ENCODE measurements at regions not wholly inside any gene's neighbourhood (a gene's known extent, or its start where the extent isn't known, plus 50 kb on each side); places are given as distances from the start of the nearest gene placed in this dataset.

DNA sequence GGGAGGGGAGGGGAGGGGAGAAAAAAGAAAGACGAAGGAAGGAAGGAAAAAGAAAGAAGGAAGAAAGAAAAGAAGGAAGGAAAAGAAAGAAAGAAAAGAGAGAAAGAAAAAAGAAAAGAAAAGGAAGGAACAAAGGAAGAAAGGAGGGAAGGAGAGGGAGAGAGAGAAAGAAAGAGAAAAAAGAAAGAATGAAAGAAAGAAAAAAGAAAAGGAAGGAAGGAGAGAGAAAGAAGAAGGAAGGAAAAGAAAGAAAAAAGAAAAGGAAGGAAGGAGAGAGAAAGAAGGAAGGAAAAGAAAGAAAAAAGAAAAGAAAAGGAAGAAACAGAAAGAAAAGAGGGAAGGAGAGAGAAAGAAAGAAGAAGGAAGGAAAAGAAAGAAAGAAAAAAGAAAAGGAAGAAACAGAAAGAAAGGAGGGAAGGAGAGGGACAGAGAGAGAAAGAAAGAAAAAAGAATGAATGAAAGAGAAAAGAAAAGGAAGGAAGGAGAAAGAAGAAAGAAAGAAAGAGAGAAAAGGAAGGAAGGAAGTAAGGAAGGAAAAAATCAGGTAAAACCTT is 225.3 kb downstream of the TPBG start:
- no TSS peak for BruUV-seq (replicated peaks)
- intact Hi-C loops (cut with micrococcal nuclease; ENCODE audit: unreplicated experiment) (loop anchor here (5.0 kb wide), 1 partner anchor 317 kb away; no protein-coding TSS in a partner anchor), in situ Hi-C loops (cut with HindIII; ENCODE audit: low pct_unique_long_range_greater_than_20kb, low sequenced_read_pairs) (no loop called here)
- no peaks in the 10 kb centered on the region for H3K36me3 ChIP-seq (ENCODE audit: control insufficient read depth, insufficient read depth, low read length)
- H3K9me3 ChIP-seq (ENCODE audit: control insufficient read depth, insufficient read depth, low read depth, low read length), result no peaks in the 10 kb centered on the region
- H3K27ac ChIP-seq (ENCODE audit: low read length), result no peak overlapping the region
- ChIA-PET CTCF (no interaction called here), POLR2A (no interaction called here)
- no peak for DNase-seq (ENCODE audit: low read depth, low spot score)
- no peak overlapping the region for H3K4me3 ChIP-seq (ENCODE audit: low read depth in 2 of 2, low read length in 2 of 2)
- ATAC-seq, result no peak
- no peaks in the 10 kb centered on the region; the same call in 1 of the 2 replicates for H3K4me1 ChIP-seq (ENCODE audit: control insufficient read depth, insufficient read depth, low read length)
- H3K27me3 ChIP-seq (ENCODE audit: control insufficient read depth, insufficient read depth, low read length), result no peaks in the 10 kb centered on the region
- TF ChIP-seq, protein P1, sequence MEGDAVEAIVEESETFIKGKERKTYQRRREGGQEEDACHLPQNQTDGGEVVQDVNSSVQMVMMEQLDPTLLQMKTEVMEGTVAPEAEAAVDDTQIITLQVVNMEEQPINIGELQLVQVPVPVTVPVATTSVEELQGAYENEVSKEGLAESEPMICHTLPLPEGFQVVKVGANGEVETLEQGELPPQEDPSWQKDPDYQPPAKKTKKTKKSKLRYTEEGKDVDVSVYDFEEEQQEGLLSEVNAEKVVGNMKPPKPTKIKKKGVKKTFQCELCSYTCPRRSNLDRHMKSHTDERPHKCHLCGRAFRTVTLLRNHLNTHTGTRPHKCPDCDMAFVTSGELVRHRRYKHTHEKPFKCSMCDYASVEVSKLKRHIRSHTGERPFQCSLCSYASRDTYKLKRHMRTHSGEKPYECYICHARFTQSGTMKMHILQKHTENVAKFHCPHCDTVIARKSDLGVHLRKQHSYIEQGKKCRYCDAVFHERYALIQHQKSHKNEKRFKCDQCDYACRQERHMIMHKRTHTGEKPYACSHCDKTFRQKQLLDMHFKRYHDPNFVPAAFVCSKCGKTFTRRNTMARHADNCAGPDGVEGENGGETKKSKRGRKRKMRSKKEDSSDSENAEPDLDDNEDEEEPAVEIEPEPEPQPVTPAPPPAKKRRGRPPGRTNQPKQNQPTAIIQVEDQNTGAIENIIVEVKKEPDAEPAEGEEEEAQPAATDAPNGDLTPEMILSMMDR (IDR thresholded peaks at IDR 0.05), result no peak
- TF ChIP-seq, protein P2, sequence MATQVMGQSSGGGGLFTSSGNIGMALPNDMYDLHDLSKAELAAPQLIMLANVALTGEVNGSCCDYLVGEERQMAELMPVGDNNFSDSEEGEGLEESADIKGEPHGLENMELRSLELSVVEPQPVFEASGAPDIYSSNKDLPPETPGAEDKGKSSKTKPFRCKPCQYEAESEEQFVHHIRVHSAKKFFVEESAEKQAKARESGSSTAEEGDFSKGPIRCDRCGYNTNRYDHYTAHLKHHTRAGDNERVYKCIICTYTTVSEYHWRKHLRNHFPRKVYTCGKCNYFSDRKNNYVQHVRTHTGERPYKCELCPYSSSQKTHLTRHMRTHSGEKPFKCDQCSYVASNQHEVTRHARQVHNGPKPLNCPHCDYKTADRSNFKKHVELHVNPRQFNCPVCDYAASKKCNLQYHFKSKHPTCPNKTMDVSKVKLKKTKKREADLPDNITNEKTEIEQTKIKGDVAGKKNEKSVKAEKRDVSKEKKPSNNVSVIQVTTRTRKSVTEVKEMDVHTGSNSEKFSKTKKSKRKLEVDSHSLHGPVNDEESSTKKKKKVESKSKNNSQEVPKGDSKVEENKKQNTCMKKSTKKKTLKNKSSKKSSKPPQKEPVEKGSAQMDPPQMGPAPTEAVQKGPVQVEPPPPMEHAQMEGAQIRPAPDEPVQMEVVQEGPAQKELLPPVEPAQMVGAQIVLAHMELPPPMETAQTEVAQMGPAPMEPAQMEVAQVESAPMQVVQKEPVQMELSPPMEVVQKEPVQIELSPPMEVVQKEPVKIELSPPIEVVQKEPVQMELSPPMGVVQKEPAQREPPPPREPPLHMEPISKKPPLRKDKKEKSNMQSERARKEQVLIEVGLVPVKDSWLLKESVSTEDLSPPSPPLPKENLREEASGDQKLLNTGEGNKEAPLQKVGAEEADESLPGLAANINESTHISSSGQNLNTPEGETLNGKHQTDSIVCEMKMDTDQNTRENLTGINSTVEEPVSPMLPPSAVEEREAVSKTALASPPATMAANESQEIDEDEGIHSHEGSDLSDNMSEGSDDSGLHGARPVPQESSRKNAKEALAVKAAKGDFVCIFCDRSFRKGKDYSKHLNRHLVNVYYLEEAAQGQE (IDR thresholded peaks at IDR 0.05; ENCODE audit: insufficient read depth in 1 of 2, low read depth in 2 of 2, low read length in 1 of 2), result no peak
- no peak for TF ChIP-seq SIN3A (IDR thresholded peaks at IDR 0.05; ENCODE audit: borderline replicate concordance, insufficient read depth, low read depth, low read length)
- no peak for TF ChIP-seq TCF7L2 (IDR thresholded peaks at IDR 0.05; ENCODE audit: low read depth, low read length)
- no peak for TF ChIP-seq POLR2AphosphoS5 (IDR thresholded peaks at IDR 0.05; ENCODE audit: low read depth, low read length)

DNA sequence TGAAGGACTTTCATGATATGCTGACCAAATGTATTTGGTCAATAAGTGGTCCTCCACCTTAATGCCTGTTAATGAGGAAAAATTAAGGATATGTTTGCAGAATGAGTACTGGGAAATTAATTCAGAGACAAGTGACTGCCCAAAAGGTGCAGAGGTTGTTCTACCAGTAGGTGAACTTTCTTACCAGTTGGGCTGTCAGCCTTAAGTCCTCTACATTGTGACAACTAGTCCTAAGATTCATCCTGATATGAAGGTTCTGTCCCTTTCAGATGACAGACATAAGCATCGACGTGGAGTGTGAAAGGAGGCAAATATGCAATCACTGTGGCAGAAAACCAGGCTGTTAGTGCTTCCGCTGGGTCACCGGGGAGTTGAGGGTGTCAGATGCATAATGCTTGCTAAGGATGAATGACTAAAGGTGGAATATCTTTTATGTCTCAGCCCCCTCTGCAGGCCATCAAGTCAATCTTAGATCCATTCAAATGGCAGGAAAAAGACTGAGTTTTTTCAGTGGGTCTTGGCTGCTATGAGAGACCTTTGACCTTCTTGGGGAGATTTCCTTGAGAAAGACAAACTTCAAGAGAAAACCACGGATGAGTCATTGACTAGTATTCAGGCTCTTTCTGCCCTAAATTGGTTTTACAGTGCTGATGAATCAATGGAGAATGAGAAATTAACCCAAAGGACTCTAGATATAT is 226.0 kb downstream of the TPBG start:
- H3K4me3 ChIP-seq (ENCODE audit: low read depth in 2 of 2, low read length in 2 of 2), result no peak overlapping the region
- H3K27ac ChIP-seq (ENCODE audit: low read length), result no peak overlapping the region
- H3K36me3 ChIP-seq (ENCODE audit: control insufficient read depth, insufficient read depth, low read length), result no peaks in the 10 kb centered on the region
- intact Hi-C loops (cut with micrococcal nuclease; ENCODE audit: unreplicated experiment), result loop anchor here (5.0 to 10.0 kb wide), 2 partner anchors 225 to 317 kb away; partner anchors contain the start of gene TPBG
- H3K27me3 ChIP-seq (ENCODE audit: control insufficient read depth, insufficient read depth, low read length), result no peaks in the 10 kb centered on the region
- no peak for TF ChIP-seq SIN3A (IDR thresholded peaks at IDR 0.05; ENCODE audit: borderline replicate concordance, insufficient read depth, low read depth, low read length)
- TF ChIP-seq, protein P1 (IDR thresholded peaks at IDR 0.05), result peak; percentile 39; the same call in 1 of the 2 replicates
- TF ChIP-seq TCF7L2 (IDR thresholded peaks at IDR 0.05; ENCODE audit: low read depth, low read length), result no peak
- ChIA-PET CTCF (no interaction called here), POLR2A (no interaction called here)
- no TSS peak for BruUV-seq (replicated peaks)
- DNase-seq (ENCODE audit: low read depth, low spot score), result no peak
- peak; percentile 78 for ATAC-seq
- in situ Hi-C loops (cut with HindIII; ENCODE audit: low pct_unique_long_range_greater_than_20kb, low sequenced_read_pairs), result no loop called here
- H3K4me1 ChIP-seq (ENCODE audit: control insufficient read depth, insufficient read depth, low read length), result no peaks in the 10 kb centered on the region
- no peaks in the 10 kb centered on the region for H3K9me3 ChIP-seq (ENCODE audit: control insufficient read depth, insufficient read depth, low read depth, low read length)
